ENCODE measurements at regions not wholly inside any gene's neighbourhood (a gene's known extent, or its start where the extent isn't known, plus 50 kb on each side); places are given as distances from the start of the nearest gene placed in this dataset.
"Not testable (repeated sequence)": the region's sequence is repeated elsewhere in the genome, so short reads cannot be mapped to it uniquely, and the experiment has no call there.

DNA sequence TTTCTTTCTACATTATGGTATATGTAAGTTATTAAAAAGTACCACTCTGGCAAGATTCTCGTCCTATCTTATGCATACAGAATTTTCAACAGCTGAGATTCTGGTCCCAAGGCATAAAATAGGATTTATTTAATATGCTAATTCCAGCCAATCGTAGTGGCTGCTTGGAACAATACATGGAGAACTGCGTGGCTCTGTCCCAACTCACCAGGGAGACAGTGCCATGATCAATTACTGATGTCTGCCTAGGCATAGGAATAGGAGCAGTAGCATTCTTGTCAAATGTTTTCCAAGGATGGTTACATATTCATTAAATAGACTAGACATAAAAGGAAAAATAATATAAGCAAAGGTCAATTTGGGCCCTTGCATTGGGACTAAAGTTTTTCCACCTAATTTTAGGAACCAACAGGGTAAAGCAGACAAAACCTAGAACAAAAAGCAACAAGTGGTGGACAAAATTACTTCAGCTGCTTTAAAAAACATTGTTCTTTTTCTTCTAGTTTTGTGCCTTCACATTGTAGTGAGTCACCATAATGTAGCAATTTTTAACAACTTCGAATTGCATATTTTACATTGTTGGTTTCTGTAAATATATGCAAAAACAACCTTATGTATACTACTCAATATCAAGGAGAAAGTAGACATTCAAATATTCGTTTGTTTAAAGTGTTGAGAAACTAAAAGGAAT, 232.8 kb upstream of the ATP5MC3 start:
- H3K4me3 Mint-ChIP-seq (ENCODE audit: low read depth, unreplicated experiment): no peak overlapping the region
- intact Hi-C loops (cut with micrococcal nuclease; ENCODE audit: unreplicated experiment): loop anchor here (10.0 kb wide), 1 partner anchor 160 kb away; no protein-coding TSS in a partner anchor
- no peak for DNase-seq
- CTCF ChIA-PET: interaction anchor here (0.6 kb wide), 1 partner anchor 14 kb away, joined by 3 read pairs; no protein-coding TSS in a partner anchor
- H3K9me3 Mint-ChIP-seq (ENCODE audit: low read depth, unreplicated experiment): no peaks in the 10 kb centered on the region
- no peak overlapping the region for H3K27ac Mint-ChIP-seq (ENCODE audit: unreplicated experiment)
- H3K36me3 Mint-ChIP-seq (ENCODE audit: insufficient read depth, unreplicated experiment): no peaks in the 10 kb centered on the region
- BruUV-seq (replicated peaks): no TSS peak
- no peaks in the 10 kb centered on the region for H3K27me3 Mint-ChIP-seq (ENCODE audit: unreplicated experiment)
- TF ChIP-seq CTCF (IDR thresholded peaks at IDR 0.05; ENCODE audit: unreplicated experiment): no peak
- peaks cover 23% of the 10 kb centered on the region for H3K4me1 Mint-ChIP-seq (ENCODE audit: low read depth, unreplicated experiment)

GRCh38 chr2:175410941-175411340, 229.4 kb upstream of the ATP5MC3 start:
- H3K4me3 Mint-ChIP-seq (ENCODE audit: low read depth, unreplicated experiment): not testable (repeated sequence)

DNA sequence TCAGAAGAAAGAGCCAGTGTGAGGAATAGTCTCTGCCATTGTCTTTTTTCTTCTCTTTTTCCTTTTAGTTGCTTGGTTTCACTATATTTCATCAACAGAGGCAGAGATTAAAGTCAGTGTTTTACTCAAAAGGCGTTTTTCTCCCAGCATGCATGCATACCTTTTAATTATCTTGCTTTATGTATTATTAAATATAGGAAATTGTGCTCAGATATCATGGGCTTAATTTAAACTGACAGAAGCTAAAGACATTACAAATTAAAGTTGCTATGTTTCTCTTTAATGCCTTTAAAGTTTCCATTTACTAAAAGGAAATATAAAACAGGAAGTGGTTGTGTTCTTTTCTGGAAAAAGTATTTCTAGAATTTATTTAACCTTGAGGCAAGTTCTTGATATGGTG, 223.3 kb upstream of the ATP5MC3 start:
- intact Hi-C loops (cut with micrococcal nuclease; ENCODE audit: unreplicated experiment): no loop called here
- Mint-ChIP-seq H3K9me3 (ENCODE audit: low read depth, unreplicated experiment) (no peaks in the 10 kb centered on the region), H3K27ac (ENCODE audit: unreplicated experiment) (no peak overlapping the region), H3K4me3 (ENCODE audit: low read depth, unreplicated experiment) (no peak overlapping the region), H3K36me3 (ENCODE audit: insufficient read depth, unreplicated experiment) (no peaks in the 10 kb centered on the region), H3K4me1 (ENCODE audit: low read depth, unreplicated experiment) (no peaks in the 10 kb centered on the region), H3K27me3 (ENCODE audit: unreplicated experiment) (no peaks in the 10 kb centered on the region)
- no peak for TF ChIP-seq CTCF (IDR thresholded peaks at IDR 0.05; ENCODE audit: unreplicated experiment)
- BruUV-seq (replicated peaks): no TSS peak
- no peak for DNase-seq
- CTCF ChIA-PET: no interaction called here

More at GRCh38 chr2:175410941-175411340, 229.4 kb upstream of the ATP5MC3 start:
- H3K9me3 Mint-ChIP-seq (ENCODE audit: low read depth, unreplicated experiment); CTCF ChIA-PET; H3K36me3 Mint-ChIP-seq (ENCODE audit: insufficient read depth, unreplicated experiment); H3K27me3 Mint-ChIP-seq (ENCODE audit: unreplicated experiment); H3K4me1 Mint-ChIP-seq (ENCODE audit: low read depth, unreplicated experiment); DNase-seq; H3K27ac Mint-ChIP-seq (ENCODE audit: unreplicated experiment); BruUV-seq (replicated peaks): not testable (repeated sequence)
- intact Hi-C loops (cut with micrococcal nuclease; ENCODE audit: unreplicated experiment): loop anchor here (10.0 kb wide), 1 partner anchor 164 kb away; no protein-coding TSS in a partner anchor

DNA sequence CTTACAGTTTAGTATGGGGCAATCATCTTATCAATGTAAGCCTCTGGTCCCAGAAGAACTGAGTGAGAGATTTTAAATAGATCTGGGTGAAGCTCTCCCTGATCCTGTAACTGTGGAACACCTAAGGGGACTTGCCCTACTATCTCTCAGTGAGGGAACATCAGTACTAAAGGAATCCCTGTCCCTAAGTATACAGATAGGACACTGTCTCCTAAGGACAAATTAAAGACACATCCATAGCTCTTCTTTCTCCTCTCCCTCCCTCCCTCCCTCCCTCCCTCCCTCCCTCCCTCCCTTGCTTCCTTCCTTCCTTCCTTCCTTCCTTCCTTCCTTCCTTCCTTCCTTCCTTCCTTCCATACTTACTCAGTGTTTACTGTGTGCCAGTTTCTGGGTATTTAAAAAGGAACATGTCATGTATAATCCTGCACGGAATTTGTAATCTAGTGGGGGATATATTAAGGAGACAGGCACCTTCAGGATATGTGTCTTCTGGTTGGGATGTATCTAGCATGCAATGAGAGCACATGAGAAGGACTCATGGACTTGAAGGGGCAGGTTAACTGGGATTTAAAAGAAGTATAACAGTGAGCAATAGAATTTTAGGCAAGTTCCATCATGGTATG, 222.2 kb upstream of the ATP5MC3 start:
- CTCF ChIA-PET: interaction anchor here (0.7 kb wide), 1 partner anchor 121 kb away, joined by 4 read pairs; no protein-coding TSS in a partner anchor
- Mint-ChIP-seq H3K27ac (ENCODE audit: unreplicated experiment) (no peak overlapping the region), H3K4me1 (ENCODE audit: low read depth, unreplicated experiment) (peaks cover 9% of the 10 kb centered on the region), H3K4me3 (ENCODE audit: low read depth, unreplicated experiment) (no peak overlapping the region), H3K27me3 (ENCODE audit: unreplicated experiment) (no peaks in the 10 kb centered on the region), H3K9me3 (ENCODE audit: low read depth, unreplicated experiment) (no peaks in the 10 kb centered on the region), H3K36me3 (ENCODE audit: insufficient read depth, unreplicated experiment) (peaks cover 7% of the 10 kb centered on the region)
- no peak for DNase-seq
- intact Hi-C loops (cut with micrococcal nuclease; ENCODE audit: unreplicated experiment): no loop called here
- no TSS peak for BruUV-seq (replicated peaks)
- no peak for TF ChIP-seq CTCF (IDR thresholded peaks at IDR 0.05; ENCODE audit: unreplicated experiment)

- no TSS peak for BruUV-seq (replicated peaks)
- peaks cover 21% of the 10 kb centered on the region for H3K4me1 Mint-ChIP-seq (ENCODE audit: low read depth, unreplicated experiment)
- H3K9me3 Mint-ChIP-seq (ENCODE audit: low read depth, unreplicated experiment): no peaks in the 10 kb centered on the region
- no peaks in the 10 kb centered on the region for H3K27me3 Mint-ChIP-seq (ENCODE audit: unreplicated experiment)
- TF ChIP-seq CTCF (IDR thresholded peaks at IDR 0.05; ENCODE audit: unreplicated experiment): no peak
- no peak overlapping the region for H3K27ac Mint-ChIP-seq (ENCODE audit: unreplicated experiment)
- no peak overlapping the region for H3K4me3 Mint-ChIP-seq (ENCODE audit: low read depth, unreplicated experiment)
- no peak for DNase-seq
- CTCF ChIA-PET: no interaction called here
- peaks cover 8% of the 10 kb centered on the region for H3K36me3 Mint-ChIP-seq (ENCODE audit: insufficient read depth, unreplicated experiment)
- intact Hi-C loops (cut with micrococcal nuclease; ENCODE audit: unreplicated experiment): no loop called here
Measured at GRCh38 chr2:175402571-175402970, 221.1 kb upstream of the ATP5MC3 start.
